Type B pancreatic cell (in vitro differentiated cells): ENCODE measurements at regions not wholly inside any gene's neighbourhood (a gene's known extent, or its start where the extent isn't known, plus 50 kb on each side); places are given as distances from the start of the nearest gene placed in this dataset.
A peak's percentile ranks its signal among the peaks of the same experiment; 100 is the strongest.

Experiments
- DNase-seq: peaks from one replicate; pipeline ENCODE4 v3.0.0; 2021; ENCODE audit warnings: mixed read lengths; ENCODE audit not compliant: unreplicated experiment; ENCODE audit errors: extremely low spot score
- H3K27ac Mint-ChIP-seq: 2 replicates; pipeline ENCODE4 v1.8.0; 2021; ENCODE audit warnings: mild to moderate bottlenecking, mixed read lengths
- H3K27me3 Mint-ChIP-seq: 2 replicates; pipeline ENCODE4 v1.8.0; 2021; ENCODE audit warnings: mixed read lengths
- H3K36me3 Mint-ChIP-seq: 2 replicates; pipeline ENCODE4 v1.8.0; 2021; ENCODE audit warnings: mixed read lengths
- H3K4me1 Mint-ChIP-seq: one replicate; pipeline ENCODE4 v1.8.0; 2021; ENCODE audit warnings: mixed read lengths; ENCODE audit not compliant: unreplicated experiment
- H3K4me3 Mint-ChIP-seq: 2 replicates; pipeline ENCODE4 v1.8.0; 2021; ENCODE audit warnings: mild to moderate bottlenecking, mixed read lengths
- H3K9me3 Mint-ChIP-seq: 2 replicates; pipeline ENCODE4 v1.8.0; 2021; ENCODE audit warnings: mixed read lengths
- TF ChIP-seq, protein P1 (sequence below): fragments of 200-600 bp; sonication (generic); conservative IDR thresholded peaks from 2 replicates; pipeline ENCODE4 v1.5.0; 2021; ENCODE audit warnings: antibody characterized with exemption, mild to moderate bottlenecking

DNA sequence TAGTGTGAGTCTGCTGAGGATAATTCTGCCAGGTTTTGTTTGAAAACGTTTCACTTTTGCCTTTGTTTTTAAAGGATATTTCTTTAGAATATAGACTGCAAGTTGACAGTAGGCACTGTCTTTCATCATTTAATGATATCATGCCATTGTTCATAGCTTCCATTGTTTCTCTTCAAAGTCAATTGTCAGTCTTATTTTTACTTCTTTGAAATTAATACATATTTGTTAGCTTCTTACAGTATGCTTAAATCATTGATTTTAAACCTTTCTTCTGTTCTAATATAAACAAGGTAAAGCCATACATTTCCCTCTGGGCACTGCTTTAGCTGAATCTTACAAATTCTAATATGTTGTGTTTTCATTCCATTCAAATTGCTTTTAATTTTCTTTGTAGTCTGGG, 62.3 kb upstream of the PARVA start:
- TF ChIP-seq, protein P1, sequence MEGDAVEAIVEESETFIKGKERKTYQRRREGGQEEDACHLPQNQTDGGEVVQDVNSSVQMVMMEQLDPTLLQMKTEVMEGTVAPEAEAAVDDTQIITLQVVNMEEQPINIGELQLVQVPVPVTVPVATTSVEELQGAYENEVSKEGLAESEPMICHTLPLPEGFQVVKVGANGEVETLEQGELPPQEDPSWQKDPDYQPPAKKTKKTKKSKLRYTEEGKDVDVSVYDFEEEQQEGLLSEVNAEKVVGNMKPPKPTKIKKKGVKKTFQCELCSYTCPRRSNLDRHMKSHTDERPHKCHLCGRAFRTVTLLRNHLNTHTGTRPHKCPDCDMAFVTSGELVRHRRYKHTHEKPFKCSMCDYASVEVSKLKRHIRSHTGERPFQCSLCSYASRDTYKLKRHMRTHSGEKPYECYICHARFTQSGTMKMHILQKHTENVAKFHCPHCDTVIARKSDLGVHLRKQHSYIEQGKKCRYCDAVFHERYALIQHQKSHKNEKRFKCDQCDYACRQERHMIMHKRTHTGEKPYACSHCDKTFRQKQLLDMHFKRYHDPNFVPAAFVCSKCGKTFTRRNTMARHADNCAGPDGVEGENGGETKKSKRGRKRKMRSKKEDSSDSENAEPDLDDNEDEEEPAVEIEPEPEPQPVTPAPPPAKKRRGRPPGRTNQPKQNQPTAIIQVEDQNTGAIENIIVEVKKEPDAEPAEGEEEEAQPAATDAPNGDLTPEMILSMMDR, result no peak
- peaks cover 10% of the 10 kb centered on the region for H3K9me3 Mint-ChIP-seq
- no peaks in the 10 kb centered on the region for H3K36me3 Mint-ChIP-seq
- H3K4me3 Mint-ChIP-seq, result no peak overlapping the region
- no peak overlapping the region for H3K27ac Mint-ChIP-seq
- no peak for DNase-seq
- no peaks in the 10 kb centered on the region for H3K27me3 Mint-ChIP-seq
- peaks cover 17% of the 10 kb centered on the region for H3K4me1 Mint-ChIP-seq

DNA sequence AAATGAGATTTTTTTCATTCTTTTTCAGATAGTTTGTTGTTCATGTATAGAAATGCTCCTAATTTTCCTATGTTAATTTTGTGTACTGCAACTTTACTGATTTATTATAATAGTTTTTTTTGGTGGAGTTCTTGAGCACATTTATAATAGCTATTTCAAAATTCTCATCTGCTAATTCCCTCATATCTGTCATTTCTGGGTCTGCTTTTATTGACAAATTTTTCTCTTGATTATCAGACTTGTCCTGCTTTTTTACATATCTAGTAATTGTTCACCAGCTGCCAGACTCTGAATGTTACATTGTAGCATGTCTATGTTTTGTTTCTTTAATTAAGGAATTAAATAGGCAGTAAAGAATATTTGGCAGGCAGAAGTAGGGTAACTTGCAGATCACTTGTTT, 60.9 kb upstream of the PARVA start:
- H3K4me3 Mint-ChIP-seq, result no peak overlapping the region
- peaks cover 31% of the 10 kb centered on the region for H3K4me1 Mint-ChIP-seq
- no peak overlapping the region for H3K27ac Mint-ChIP-seq
- no peaks in the 10 kb centered on the region for H3K36me3 Mint-ChIP-seq
- H3K27me3 Mint-ChIP-seq, result no peaks in the 10 kb centered on the region
- DNase-seq, result no peak
- peaks cover 10% of the 10 kb centered on the region for H3K9me3 Mint-ChIP-seq
- TF ChIP-seq, protein P1, result no peak

DNA sequence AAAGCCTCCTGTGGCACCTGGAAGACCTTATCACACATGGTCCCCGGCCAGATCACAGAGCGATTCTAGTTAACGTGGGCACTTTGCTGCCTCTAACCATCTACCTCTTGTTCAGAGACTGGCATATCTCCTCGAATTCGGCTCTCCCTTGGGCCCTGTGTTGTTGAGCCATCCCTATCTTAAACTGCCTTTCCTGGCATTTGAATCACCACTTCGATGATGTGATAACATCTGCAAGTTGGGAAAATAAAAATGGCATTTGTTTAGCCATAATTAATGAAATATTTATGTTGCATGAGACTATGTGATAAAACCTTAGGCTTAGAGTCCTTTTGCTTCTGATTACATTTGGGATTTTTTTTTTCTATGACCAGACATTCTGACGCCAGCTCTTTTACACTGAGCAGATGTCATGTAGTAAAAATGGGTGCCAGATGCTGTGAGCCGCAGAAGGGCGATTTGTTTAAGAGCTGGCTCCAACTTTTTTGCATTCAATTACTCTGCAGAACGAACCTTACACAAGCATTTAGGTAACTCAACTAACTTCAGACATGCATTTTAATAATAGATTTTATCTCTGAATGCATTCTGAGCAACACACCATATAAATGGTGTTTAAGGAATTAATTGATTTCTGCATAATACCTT, 58.5 kb upstream of the PARVA start:
- peak overlapping the region; percentile 35 for H3K4me3 Mint-ChIP-seq

DNA sequence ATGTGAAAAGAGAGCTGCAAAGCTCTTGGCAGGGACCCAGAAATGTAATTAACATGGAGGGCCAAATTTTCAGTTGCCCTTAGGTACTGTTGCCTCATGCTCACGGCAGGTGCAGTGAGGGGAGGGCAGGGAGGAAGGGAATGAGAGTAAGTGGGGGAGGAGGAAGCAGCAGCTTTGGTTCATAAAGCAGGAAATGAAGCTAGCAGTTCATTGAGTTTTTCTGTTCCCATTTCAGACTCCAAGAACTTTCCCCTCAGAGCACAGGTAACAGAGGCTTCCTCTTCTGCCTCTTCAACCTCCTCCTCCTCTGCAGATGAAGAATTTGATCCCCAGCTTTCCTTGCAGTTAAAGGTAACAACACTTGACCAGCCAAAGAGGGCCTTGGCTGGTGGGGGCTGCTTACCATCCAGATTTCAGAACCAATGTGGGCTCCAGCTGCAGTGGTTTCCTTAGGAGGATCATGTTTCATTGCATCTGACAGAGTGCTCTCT, 57.9 kb upstream of the PARVA start:
- peaks cover 35% of the 10 kb centered on the region for H3K4me1 Mint-ChIP-seq
- H3K4me3 Mint-ChIP-seq, result peak overlapping the region; percentile 48
- DNase-seq, result no peak
- H3K27me3 Mint-ChIP-seq, result no peaks in the 10 kb centered on the region
- H3K27ac Mint-ChIP-seq, result peak overlapping the region; percentile 52
- no peaks in the 10 kb centered on the region for H3K36me3 Mint-ChIP-seq
- TF ChIP-seq, protein P1, result no peak
- H3K9me3 Mint-ChIP-seq, result peaks cover 6% of the 10 kb centered on the region

More for the DNA sequence above, 58.5 kb upstream of the PARVA start:
- TF ChIP-seq, protein P1, result no peak
- Mint-ChIP-seq H3K36me3 (no peaks in the 10 kb centered on the region), H3K27ac (peak overlapping the region; percentile 52), H3K27me3 (no peaks in the 10 kb centered on the region), H3K9me3 (peaks cover 6% of the 10 kb centered on the region), H3K4me1 (peaks cover 35% of the 10 kb centered on the region)
- DNase-seq, result no peak

DNA sequence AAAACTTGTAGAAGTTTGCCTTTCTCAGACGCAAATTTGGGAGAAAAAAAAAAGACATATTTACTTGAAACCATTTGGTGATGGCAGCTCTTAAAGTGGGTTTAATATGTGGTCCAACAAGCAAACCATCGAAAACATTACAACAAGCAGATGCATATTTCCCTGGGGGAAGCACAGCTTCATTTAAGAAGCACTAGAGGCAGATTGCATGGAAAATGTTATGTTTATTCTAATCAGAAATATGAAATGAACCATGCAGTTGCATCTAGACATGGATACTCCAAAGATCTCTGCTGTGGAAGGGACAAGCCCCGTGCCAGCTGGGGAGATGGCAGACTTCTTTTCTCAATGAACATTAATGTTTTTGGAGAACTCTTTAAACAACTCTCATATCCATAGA, 57.4 kb upstream of the PARVA start:
- Mint-ChIP-seq H3K9me3 (peaks cover 6% of the 10 kb centered on the region), H3K4me3 (peak overlapping the region; percentile 48), H3K27me3 (no peaks in the 10 kb centered on the region), H3K4me1 (peaks cover 35% of the 10 kb centered on the region), H3K27ac (peak overlapping the region; percentile 52), H3K36me3 (no peaks in the 10 kb centered on the region)
- no peak for DNase-seq
- TF ChIP-seq, protein P1, result no peak
